GM12873 (cell line): ENCODE measurements at regions not wholly inside any gene's neighbourhood (a gene's known extent, or its start where the extent isn't known, plus 50 kb on each side); places are given as distances from the start of the nearest gene placed in this dataset.
A peak's percentile ranks its signal among the peaks of the same experiment; 100 is the strongest.

Experiments
- CTCF ChIP-seq: IDR thresholded peaks from 2 replicates; pipeline ENCODE4 v1.5.1; 2012; ENCODE audit warnings: low read depth, mild to moderate bottlenecking, moderate library complexity, low read length, control low read depth; ENCODE audit not compliant: insufficient read depth; ENCODE audit errors: missing control alignments

- TF ChIP-seq CTCF: no peak
These were observed 162.6 kb upstream of the USP25 start for GRCh38 chr21:15567191-15567590.

GRCh38 chr21:15568516-15568915 is 161.3 kb upstream of the USP25 start:
- no peak for TF ChIP-seq CTCF

- no peak for TF ChIP-seq CTCF
These were observed 142.9 kb upstream of the USP25 start for GRCh38 chr21:15586752-15587427.

GRCh38 chr21:15592271-15592860 is 137.4 kb upstream of the USP25 start:
- TF ChIP-seq CTCF: peak; percentile 49

- TF ChIP-seq CTCF: no peak
These were observed 136.8 kb upstream of the USP25 start for GRCh38 chr21:15592957-15593356.

- TF ChIP-seq CTCF: no peak
These were observed 128.4 kb upstream of the USP25 start for GRCh38 chr21:15601390-15601789.

GRCh38 chr21:15604413-15604812 is 125.4 kb upstream of the USP25 start:
- TF ChIP-seq CTCF: no peak

- no peak for TF ChIP-seq CTCF
These were observed 115.0 kb upstream of the USP25 start for GRCh38 chr21:15614766-15615165.
